ENCODE measurements at regions not wholly inside any gene's neighbourhood (a gene's known extent, or its start where the extent isn't known, plus 50 kb on each side); places are given as distances from the start of the nearest gene placed in this dataset.
A peak's percentile ranks its signal among the peaks of the same experiment; 100 is the strongest.
"Not testable (repeated sequence)": the region's sequence is repeated elsewhere in the genome, so short reads cannot be mapped to it uniquely, and the experiment has no call there.

- DNase-seq (ENCODE audit: low read depth, low spot score) = no peak
- in situ Hi-C loops (cut with HindIII; ENCODE audit: low pct_unique_long_range_greater_than_20kb, low sequenced_read_pairs) = no loop called here
Observed at GRCh38 chr2:109710505-109711229, 83.4 kb upstream of the RGPD5 start.

DNA sequence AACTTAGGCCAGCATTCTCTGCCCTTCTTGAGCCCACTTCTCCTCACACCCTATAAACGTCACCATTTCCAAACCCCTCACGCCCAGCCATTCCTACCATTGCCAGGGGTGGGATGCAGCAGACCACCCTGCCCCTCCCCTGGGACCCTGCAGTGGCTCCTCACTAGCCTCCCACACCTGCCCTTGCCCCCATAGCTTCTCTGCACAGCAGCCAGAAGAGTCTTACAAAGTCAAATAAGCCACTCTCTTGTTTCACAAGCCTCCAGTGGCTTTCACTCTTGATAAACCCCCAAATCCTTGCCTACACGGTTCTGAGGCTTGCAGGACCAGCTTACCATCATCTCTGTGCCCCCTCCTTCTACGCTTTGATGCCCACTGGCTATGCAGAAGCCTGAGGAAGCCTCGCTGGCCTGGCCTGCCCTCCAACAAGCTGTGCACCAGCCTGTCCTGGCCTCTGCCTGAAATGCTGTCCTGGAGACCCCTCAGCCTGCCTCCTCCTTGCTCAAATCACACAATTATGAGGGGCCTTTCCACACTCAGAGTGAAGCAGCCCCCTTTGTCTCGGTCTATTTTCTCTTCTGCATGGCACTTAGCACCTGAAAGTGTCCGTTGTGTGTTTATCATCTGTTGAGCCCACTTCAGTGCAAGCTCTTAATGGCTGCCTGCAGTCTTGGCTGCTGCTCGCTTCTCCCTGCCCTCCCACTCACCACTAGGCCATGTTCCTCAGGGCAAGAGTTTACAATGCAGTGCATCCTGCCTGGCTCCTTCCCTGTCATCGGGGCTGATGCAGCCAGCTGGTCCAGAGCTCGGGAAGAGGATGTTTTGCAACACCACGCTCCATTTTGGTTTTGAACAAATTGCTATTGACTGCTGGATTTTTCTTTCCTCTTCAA is 82.6 kb upstream of the RGPD5 start:
- DNase-seq (ENCODE audit: low read depth, low spot score) = no peak
- in situ Hi-C loops (cut with HindIII; ENCODE audit: low pct_unique_long_range_greater_than_20kb, low sequenced_read_pairs) = no loop called here

GRCh38 chr2:109712123-109712449 is 82.0 kb upstream of the RGPD5 start:
- DNase-seq (ENCODE audit: low read depth, low spot score) = no peak
- in situ Hi-C loops (cut with HindIII; ENCODE audit: low pct_unique_long_range_greater_than_20kb, low sequenced_read_pairs) = no loop called here

DNA sequence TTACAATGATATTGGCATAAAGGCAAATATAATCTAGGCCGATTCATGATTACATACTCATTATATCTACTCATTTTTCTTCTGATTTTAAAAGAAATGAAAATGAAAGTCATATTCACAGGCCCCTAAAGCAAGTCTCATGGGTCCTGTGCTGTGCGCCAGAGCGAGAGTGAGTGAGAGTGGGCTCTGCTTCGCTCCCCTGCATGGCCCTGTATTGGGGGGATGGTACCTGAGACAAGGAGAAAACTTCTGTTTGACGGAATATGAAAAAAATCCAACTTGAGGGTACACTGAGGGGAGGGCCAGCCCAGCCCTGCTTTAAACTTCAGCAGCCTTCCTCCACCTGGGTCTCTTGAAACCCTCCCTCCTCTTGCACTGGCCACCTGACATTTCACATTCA is 81.4 kb upstream of the RGPD5 start:
- DNase-seq (ENCODE audit: low read depth, low spot score) = no peak
- in situ Hi-C loops (cut with HindIII; ENCODE audit: low pct_unique_long_range_greater_than_20kb, low sequenced_read_pairs) = no loop called here

DNA sequence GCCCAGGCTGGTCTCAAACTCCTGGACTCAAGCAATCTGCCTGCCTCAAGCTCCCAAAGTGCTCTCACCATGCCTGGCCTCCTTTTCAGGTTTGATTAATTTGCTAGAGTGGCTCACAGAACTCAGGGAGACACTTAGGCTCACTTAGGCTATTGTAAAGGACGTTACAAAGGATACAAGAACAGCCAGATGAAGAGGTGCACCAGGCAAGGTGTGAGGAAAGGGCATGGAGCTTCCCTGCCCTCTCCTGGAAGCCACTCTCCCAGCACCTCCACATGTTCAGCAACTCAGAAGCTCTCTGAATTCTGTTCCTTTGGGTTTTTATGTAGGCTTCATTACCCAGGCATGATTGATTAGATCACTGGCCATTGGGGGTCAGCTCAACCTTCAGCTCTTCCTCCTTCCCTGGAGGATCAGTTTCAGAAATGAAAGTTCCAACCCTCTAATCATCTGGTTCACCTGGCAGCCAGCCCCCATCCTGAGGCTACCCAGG is 78.7 kb upstream of the RGPD5 start:
- DNase-seq (ENCODE audit: low read depth, low spot score) = peak; percentile 13

DNA sequence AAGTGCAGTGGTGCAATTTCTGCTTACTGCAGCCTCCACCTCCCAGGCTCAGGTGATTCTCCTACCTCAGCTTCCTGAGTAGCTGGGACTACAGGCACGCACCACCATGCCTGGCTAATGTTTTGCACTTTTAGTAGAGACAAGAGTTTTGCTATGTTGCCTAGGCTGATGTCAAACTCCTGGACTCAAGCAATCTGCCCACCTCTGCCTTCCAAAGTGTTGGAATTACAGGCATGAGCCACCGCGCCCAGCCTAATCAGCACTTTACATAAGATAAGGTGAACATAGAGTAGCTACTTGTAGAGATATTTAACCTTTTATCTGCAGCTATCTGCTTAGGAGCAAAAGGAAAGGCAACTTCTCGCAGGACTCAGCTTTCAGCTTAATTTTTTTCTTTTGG is 77.5 kb upstream of the RGPD5 start:
- in situ Hi-C loops (cut with HindIII; ENCODE audit: low pct_unique_long_range_greater_than_20kb, low sequenced_read_pairs); DNase-seq (ENCODE audit: low read depth, low spot score): not testable (repeated sequence)

More for the DNA sequence above, 78.7 kb upstream of the RGPD5 start:
- in situ Hi-C loops (cut with HindIII; ENCODE audit: low pct_unique_long_range_greater_than_20kb, low sequenced_read_pairs) = no loop called here

DNA sequence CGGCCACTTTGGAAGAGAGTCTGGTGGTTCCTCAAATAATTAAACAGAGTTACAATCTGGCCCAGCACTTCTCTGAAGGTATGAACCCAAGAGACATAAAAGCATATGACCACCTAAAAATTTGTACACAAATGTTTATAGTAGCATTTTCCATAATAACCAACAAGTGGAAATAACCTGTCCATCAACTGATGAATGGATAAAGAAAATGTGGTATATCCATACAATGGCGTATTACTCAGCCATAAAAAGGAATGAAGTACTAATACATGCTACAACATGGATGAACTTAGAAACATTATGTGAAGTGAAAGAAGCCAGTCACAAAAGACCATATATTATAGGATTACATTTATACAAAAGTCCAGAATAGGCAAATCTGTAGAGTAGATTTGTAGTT is 76.0 kb upstream of the RGPD5 start:
- in situ Hi-C loops (cut with HindIII; ENCODE audit: low pct_unique_long_range_greater_than_20kb, low sequenced_read_pairs) = no loop called here
- no peak for DNase-seq (ENCODE audit: low read depth, low spot score)

DNA sequence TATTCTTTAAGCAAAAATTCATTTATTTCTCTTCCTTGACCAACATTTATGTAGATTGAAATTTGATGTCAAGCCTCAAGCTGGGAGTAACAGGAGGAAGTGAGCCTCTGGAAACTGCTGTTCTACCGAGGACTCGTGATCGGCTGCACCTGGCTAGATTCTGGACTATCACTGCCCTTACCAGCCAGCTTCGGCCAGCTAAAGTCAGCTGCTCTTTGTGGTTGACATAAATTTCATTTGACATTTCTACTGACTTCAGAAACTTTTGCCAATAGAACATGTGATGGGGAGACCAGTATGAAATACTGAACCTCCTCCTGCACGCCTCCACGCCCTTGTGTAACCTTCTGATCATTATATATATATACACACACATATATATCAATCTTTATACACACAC is 74.2 kb upstream of the RGPD5 start:
- DNase-seq (ENCODE audit: low read depth, low spot score) = no peak
- in situ Hi-C loops (cut with HindIII; ENCODE audit: low pct_unique_long_range_greater_than_20kb, low sequenced_read_pairs) = no loop called here

- in situ Hi-C loops (cut with HindIII; ENCODE audit: low pct_unique_long_range_greater_than_20kb, low sequenced_read_pairs) = no loop called here
- DNase-seq (ENCODE audit: low read depth, low spot score) = no peak
Observed at GRCh38 chr2:109720380-109721106, 73.6 kb upstream of the RGPD5 start.

GRCh38 chr2:109721135-109721534 is 73.0 kb upstream of the RGPD5 start:
- DNase-seq (ENCODE audit: low read depth, low spot score) = no peak

DNA sequence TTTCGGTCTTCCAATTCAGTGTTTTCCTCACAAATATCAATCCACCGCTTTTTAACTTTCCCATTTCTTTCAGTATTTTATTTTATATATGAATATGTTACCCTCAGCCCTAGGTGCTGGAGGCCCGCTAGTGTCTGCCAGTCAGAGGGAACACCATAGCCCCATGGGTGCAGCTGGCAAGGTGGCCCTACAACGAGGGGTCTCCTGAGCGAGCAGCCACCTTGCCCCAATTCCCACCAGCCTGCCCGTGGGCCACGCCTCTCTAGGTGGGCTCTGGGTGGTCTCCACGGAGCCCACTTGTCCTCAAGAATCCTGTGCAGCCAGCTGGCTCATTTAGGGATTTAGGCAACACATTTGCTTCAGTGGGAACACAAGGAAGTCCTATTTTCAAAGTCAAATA is 72.5 kb upstream of the RGPD5 start:
- in situ Hi-C loops (cut with HindIII; ENCODE audit: low pct_unique_long_range_greater_than_20kb, low sequenced_read_pairs) = no loop called here
- DNase-seq (ENCODE audit: low read depth, low spot score) = no peak

More at GRCh38 chr2:109721135-109721534, 73.0 kb upstream of the RGPD5 start:
- in situ Hi-C loops (cut with HindIII; ENCODE audit: low pct_unique_long_range_greater_than_20kb, low sequenced_read_pairs) = no loop called here

DNA sequence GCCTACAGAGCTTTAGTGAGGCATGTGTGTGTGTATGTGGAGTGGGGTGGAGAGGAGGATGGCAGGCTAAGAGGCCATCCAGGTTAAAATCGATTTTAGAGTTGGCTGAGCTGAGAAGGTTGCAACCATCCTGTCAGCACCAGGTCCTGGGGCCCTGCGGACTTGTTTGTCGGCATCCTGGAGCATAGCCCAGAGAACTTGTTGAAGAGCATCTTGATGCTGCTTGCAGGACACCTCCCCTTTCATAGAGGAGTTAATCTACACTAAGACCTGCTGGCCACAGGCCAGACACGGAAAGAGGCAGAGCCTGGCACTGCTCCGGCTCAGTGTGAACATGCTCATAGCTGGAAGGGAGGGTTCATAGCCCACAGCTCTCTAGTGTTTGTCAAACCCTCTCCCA is 72.1 kb upstream of the RGPD5 start:
- DNase-seq (ENCODE audit: low read depth, low spot score) = no peak
- in situ Hi-C loops (cut with HindIII; ENCODE audit: low pct_unique_long_range_greater_than_20kb, low sequenced_read_pairs) = no loop called here

GRCh38 chr2:109722640-109723039 is 71.5 kb upstream of the RGPD5 start:
- in situ Hi-C loops (cut with HindIII; ENCODE audit: low pct_unique_long_range_greater_than_20kb, low sequenced_read_pairs); DNase-seq (ENCODE audit: low read depth, low spot score): not testable (repeated sequence)

DNA sequence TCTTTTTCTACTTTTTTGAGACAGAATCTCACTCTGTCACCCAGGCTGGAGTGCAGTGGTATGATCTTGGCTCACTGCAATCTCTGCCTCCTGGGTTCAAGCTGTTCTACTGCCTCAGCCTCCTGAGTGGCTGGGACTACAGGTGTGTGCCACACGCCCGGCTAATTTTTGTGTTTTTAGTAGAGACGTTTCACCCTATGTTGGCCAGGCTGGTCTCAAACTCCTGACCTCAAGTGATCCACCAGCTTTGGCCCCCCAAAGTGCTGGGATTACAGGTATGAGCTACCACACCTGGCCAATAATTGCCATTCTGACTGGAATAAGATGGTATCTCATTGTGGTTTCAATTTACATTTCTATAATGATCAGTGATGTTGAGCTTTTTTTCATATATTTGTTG is 71.0 kb upstream of the RGPD5 start:
- in situ Hi-C loops (cut with HindIII; ENCODE audit: low pct_unique_long_range_greater_than_20kb, low sequenced_read_pairs); DNase-seq (ENCODE audit: low read depth, low spot score): not testable (repeated sequence)

- in situ Hi-C loops (cut with HindIII; ENCODE audit: low pct_unique_long_range_greater_than_20kb, low sequenced_read_pairs) = no loop called here
- no peak for DNase-seq (ENCODE audit: low read depth, low spot score)
Observed at GRCh38 chr2:109724533-109725460, 69.3 kb upstream of the RGPD5 start.

- in situ Hi-C loops (cut with HindIII; ENCODE audit: low pct_unique_long_range_greater_than_20kb, low sequenced_read_pairs) = no loop called here
- DNase-seq (ENCODE audit: low read depth, low spot score) = no peak
Observed at GRCh38 chr2:109726379-109727270, 67.5 kb upstream of the RGPD5 start.
